HEK293T (cell line): ENCODE measurements at regions not wholly inside any gene's neighbourhood (a gene's known extent, or its start where the extent isn't known, plus 50 kb on each side); places are given as distances from the start of the nearest gene placed in this dataset.

Source experiments
- BHLHE40 ChIP-seq: fragments of 450-650 bp; IDR thresholded peaks from 2 replicates; pipeline ENCODE4 v1.6.1; 2016; ENCODE audit warnings: mild to moderate bottlenecking, moderate library complexity, borderline replicate concordance
- CTBP1 ChIP-seq: fragments of 450-650 bp; IDR thresholded peaks from 2 replicates; pipeline ENCODE4 v1.6.1; 2016; ENCODE audit warnings: borderline replicate concordance
- FOXA1 ChIP-seq: fragments of 450-650 bp; IDR thresholded peaks from 2 replicates; pipeline ENCODE4 v1.6.1; 2016; ENCODE audit warnings: mild to moderate bottlenecking
- FOXK2 ChIP-seq: fragments of 450-650 bp; IDR thresholded peaks from 2 replicates; pipeline ENCODE4 v1.6.1; 2016; ENCODE audit warnings: mild to moderate bottlenecking
- FOXM1 ChIP-seq: fragments of 450-650 bp; IDR thresholded peaks from 2 replicates; pipeline ENCODE4 v1.6.1; 2017; ENCODE audit warnings: mild to moderate bottlenecking, borderline replicate concordance
- PKNOX1 ChIP-seq: fragments of 450-650 bp; IDR thresholded peaks from 2 replicates; pipeline ENCODE4 v1.6.1; 2016
- SP1 ChIP-seq: fragments of 450-650 bp; IDR thresholded peaks from 2 replicates; pipeline ENCODE4 v1.6.1; 2017

DNA sequence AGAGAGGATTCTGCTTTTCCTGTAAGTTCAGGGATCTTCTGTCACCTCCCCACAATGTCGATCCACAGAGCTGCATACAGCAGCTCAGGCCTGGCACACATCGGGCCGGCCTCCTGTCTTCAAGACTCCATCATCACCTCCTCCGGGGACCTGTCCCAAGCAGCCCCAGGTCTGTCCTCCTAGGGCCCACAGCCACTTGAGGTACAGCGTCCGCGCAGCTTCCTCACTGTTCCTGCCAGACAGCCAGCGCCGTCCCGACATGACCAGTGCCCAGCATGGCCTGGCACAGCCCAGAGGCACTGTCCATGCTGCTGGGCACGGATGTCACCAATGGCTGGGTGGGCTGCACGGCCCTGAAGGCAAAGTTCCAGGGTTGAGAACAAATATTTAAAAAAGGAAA, 101.6 kb downstream of the DLL1 start:
- TF ChIP-seq CTBP1 (no peak), SP1 (no peak), FOXK2 (no peak), FOXA1 (no peak), BHLHE40 (no peak), PKNOX1 (no peak), FOXM1 (no peak)
